ENCODE measurements at regions not wholly inside any gene's neighbourhood (a gene's known extent, or its start where the extent isn't known, plus 50 kb on each side); places are given as distances from the start of the nearest gene placed in this dataset.
A peak's percentile ranks its signal among the peaks of the same experiment; 100 is the strongest.

DNA sequence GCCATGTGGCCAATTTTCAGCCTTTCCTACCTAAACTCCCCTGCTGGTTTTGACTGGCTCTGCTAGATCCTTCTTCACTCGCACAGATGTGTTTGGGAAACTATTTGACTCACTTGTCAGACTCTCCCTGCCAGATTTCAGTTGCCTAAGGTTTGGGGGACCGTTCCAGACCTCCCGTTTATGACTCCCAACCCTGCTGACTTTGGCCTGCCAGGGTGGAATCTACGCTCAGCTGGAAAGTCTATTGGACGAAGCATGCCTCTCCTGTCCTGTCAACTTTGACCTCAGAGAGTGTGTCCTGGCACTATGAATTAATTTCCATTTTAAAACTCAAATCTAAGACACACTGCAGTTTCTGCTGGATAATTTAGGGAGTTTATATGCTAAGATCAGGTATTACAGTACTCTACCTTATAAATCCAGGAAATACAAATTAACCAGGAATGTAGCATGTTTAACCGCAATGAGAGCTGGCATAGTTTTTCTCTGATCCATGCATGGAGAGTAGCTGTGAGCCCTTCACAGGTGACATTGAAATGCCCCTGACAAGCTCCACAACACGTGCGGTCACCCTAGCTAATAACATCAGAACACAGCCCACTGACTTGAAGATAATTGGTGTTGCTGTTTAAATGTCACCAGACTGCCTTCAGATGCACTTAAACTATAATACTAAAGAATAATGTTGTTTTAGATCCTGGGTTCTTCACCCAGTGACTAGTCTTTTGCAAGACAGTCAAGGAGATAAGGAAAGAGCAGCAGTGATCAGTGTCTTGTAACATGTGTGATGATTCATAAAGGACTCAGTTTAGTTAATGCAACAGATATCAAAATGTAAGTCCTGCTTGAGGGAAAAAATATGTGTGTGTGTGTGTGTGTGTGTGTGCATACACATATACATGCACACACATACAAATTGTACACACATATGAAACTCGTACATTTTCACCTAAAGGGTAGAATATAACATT is 223.0 kb upstream of the MCTP2 start:
- DNase-seq (ENCODE audit: low spot score), result no peak

GRCh38 chr15:94004697-94005096 is 226.7 kb upstream of the MCTP2 start:
- no peak for DNase-seq (ENCODE audit: low spot score)

DNA sequence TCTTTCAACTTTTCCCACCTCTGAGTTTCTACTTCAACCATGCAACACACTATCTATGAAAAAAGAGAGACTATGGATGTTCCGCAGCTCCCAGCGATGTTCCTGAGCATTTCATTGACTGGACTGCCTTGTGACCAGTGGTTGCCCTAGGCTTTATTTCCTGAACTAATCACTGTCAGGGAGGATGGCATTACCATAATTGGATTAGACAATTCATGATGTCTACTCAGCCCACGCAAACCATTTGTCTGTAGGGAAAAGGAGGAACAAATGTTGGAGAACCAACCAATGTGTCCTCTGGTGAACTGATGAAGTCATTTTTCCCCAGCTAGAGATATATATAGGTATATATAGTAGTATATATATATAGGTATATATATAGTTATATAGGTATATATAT is 229.3 kb upstream of the MCTP2 start:
- no peak for DNase-seq (ENCODE audit: low spot score)

DNA sequence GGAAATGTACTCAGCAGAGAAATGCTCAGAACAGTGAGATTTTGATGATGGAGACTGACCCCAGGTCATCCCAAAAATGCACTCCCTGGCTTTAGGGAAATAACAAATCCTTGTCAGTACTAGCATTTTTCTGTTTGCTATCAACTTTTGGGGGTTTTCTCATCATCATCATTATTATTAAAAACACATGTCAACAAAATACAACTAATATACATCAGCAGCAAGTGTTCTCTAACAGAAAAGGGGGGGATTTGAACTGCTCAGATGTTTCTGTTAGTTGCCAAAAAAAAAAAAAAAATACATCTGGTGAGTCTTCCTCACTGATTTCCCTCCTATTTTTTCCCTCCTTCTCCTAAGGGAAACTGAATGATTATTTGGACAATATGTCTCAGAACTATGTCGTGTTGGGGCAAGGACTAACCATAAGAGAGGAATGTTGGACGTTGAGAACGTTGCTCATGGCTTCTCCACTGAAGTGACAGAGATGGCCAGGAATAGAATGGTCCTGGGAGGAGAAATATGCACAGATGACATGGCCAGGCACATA is 230.0 kb upstream of the MCTP2 start:
- DNase-seq (ENCODE audit: low spot score), result no peak

DNA sequence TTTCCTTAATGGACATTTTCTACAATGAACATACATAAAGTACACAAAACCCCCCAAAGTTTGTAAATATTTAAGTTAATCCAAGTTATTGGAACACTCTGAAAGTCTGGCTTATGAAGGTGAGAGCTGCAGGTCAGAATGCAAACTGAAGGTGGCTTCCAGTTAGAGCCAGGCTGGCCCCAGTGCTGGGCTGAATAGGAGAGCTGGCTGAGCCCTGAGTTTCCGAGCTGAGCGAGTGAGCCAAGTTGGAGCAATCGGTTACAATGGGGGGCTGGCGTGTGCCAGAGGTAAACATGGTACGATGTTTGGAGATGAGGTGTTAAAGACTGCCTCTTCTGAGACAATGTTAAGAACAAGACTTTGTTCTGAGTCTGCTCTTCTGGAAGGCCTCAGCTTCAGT is 230.8 kb upstream of the MCTP2 start:
- no peak for DNase-seq (ENCODE audit: low spot score)

DNA sequence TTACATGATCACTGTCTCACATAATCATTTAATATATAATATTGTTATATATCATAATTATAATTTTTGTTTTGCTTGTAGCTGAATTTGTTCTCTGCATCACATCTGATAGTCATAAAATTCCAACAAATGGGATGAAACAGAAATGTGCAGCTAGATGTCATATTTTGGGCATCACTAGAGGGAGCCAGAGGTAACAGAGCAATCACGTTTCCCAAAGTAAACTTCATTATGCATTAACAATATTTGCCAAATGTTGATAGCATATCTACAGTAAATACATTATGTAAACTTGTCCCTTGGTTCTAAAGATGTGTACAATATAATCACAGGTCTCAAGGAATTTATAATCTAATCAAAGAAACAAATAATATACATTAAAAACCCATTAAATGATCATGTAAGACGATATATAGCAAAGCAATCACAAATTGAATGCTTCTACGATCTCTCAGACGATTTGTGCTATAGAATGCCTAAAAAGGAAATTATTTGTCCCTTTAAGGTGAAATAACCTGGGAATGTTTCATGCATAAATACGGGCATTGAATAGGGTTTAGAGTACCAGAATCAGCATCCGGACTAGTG is 234.2 kb upstream of the MCTP2 start:
- DNase-seq (ENCODE audit: low spot score), result peak; percentile 23

GRCh38 chr15:93989440-93989998 is 241.8 kb upstream of the MCTP2 start:
- DNase-seq (ENCODE audit: low spot score), result no peak

DNA sequence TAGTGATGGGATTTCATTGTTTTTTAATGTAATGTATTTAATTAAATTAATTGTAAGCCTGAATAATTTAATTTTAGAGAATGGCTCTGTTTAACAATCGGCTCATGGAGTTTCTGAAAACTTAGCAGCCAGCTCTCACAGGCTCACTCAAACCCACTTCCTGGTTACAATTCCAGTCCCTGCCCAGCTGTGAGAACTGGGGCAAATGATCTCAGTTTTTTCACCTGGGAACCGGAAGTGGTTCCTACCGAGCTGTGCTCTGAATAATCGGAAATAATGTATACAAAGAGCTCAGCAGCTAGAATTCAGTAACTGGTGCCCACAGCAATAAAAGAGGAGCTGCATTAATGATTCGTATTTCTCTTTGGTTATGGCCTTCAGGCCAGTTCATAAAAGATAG is 244.3 kb upstream of the MCTP2 start:
- DNase-seq (ENCODE audit: low spot score), result no peak

GRCh38 chr15:93986400-93986984 is 244.9 kb upstream of the MCTP2 start:
- DNase-seq (ENCODE audit: low spot score), result no peak

DNA sequence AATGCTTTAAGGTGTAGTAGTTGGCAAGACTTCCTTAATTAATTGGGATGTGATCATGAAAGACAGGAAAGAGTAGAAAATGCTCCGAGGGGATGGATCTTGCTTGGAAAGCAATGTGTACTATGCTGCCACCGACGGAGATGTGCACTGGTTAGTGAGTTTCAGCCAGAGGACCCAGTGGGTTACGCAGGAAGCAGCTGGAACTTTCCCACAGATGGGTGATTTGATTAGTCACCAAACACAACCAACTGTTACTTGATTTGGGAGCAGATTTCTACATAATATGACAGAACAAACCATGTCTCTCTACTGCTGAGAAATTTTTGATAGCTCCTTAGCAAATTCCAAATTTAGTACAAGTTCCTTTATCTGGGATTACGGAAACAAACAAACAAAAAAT is 245.4 kb upstream of the MCTP2 start:
- DNase-seq (ENCODE audit: low spot score), result peak; percentile 32

DNA sequence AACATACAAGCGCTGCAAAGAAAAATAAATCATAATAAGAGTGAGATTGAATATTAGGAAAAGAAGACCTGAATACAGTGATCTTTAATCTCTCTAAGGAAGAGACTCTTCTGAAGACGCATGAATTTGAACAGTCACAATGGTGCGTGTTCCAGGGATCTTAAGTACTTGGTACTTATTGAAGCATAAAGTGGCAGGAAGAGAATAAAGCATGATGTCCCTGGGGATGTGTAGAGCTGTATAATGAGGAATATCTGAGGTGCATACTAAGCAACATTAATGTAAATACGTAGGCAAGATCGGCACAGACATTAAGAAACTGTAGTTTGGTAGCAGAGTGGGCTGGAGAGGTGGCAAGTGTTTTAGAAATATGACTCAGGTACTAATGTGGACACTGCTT is 246.2 kb upstream of the MCTP2 start:
- no peak for DNase-seq (ENCODE audit: low spot score)

GRCh38 chr15:93983526-93983925 is 247.8 kb upstream of the MCTP2 start:
- DNase-seq (ENCODE audit: low spot score), result no peak

DNA sequence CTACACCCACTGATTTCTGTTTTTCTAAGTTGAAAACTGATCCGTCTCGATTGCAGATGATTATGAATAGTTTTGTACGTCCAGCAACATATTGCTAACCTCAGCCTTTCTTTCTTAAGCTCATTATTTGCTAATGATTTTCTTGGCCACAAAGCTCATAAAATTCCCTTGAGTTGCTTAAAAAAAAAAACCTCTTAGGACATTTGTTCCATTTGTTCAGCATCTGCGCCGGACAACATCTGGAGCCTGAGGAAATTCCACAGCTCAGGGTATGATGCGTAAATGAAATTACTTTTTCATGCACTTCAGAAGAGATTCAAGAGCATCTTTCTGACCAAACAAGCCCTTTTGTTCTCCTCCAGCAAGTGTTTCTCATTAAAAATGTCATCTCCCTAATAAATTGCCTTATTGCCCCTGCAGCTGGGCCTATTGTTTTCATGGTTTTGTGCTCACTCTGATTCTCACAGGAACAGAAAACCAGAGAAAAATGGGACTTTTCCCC is 249.1 kb upstream of the MCTP2 start:
- DNase-seq (ENCODE audit: low spot score), result peak; percentile 16

DNA sequence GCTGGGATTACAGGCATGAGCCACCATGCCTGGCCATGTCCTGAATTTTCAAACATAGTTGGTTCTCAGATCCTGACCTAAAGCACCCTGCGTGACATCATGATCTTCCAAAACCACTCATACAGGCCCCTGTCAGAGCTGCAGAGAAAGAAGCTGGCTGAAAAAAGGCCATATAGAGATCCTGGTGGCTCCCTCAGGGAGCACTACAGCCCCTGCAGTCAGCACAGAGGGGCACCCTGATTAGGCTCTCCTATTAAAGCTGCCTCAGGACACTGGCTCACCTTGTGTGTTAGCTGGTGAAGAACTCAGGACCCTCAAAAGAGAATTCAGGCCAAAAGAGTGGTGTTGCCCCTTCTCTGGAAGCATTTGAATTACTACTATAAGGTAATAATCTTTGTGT is 249.7 kb upstream of the MCTP2 start:
- DNase-seq (ENCODE audit: low spot score), result no peak

DNA sequence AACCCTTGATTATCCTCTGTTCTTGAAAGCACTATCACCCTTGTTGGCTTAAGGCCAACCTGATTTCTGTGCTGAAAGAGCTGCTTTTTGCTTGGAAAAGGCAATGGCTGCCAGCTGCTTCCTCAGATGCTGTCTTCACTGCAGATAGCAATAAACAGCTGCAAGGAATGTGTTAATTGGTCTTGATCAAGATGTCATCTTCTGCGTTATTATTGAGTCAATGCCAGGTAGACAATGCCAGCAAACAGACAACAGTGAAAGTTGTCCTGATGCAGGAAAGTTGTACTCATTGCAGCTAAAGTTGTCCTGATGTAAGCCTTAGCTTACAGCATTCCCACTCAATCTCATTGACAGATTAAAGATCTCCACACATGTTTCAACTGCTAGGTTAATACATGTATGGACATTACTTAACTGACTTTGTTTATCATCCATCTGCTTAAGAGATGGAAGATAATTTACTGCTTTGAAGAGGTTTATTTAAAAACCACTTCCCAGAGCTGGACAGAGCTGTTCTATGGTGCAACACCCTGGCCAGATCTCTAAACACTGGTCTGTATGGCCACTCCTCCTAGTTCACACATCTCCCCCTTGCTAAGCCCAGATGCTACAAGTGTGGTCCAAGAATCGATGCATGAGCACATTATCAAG is 251.0 kb upstream of the MCTP2 start:
- DNase-seq (ENCODE audit: low spot score), result peak; percentile 29

DNA sequence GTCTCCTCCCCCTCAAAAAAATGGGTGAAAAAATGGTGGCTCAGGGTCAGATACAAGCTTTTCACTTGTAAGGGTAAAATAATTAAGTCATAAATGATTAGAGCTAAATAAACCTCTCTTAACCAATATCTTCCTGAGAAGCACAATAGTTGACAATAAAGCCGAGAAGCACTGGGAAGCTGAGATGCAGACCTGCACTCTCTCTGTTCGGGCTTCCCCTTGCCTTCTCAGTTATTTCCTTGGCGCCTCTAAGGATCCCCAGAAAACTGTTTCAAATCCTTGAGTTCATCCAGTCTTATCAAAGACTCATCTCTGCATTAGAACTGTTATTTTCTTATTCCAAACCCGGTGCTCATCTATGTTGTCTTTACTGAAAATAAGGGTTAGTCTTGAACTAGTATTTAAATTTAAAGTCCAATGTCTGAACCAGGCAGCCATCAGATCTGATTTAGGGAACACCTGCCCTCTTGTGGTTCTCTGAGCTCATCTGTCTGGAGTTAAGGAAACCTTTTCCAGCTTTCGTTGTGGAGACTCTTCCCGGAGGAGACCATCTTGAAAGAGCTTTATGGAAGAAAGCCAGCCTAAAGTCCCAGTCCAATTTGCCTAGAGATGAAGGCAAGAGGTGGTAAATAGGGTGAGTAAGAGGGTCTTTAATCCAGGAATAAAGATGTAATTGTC is 256.4 kb upstream of the MCTP2 start:
- DNase-seq (ENCODE audit: low spot score), result peak; percentile 53

DNA sequence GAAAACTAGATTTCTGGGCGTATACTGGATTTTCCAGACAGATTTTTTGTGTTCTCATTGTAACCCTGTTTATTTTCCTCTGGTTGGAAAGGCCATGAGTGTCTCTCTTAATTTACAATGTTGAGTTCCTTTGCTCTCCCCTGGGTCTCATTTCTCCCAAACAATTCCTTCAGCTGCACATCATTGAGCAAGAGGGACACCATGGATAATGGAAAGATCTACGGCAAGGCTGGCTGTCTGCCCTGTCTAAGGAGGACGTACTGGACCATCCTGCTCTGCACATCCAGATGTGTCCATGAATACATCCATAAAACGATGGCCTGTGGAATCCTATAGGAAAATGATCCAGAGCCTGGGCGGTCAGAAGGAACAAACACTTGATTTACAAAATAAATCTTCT is 258.1 kb upstream of the MCTP2 start:
- no peak for DNase-seq (ENCODE audit: low spot score)

DNA sequence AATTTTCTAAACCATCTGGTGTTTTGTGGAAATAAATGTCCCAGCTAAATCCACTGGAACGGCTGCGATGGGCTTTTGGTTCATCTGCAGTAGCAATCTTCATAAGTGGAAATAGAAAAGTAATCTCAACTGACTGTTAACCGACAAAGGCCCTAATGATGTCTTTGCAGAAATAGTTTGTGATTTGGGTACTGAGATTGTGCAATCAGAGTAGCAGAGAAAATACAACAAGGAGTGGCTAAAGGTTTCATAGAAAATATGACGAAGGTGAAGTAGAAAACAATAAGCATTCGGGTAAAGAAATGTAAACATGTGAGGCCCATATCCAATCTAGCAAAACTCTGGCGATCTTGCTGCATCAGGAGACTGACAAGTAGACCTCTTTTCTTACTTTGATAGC is 262.6 kb upstream of the MCTP2 start:
- DNase-seq (ENCODE audit: low spot score), result no peak

GRCh38 chr15:93965304-93965908 is 266.0 kb upstream of the MCTP2 start:
- DNase-seq (ENCODE audit: low spot score), result no peak

GRCh38 chr15:93954985-93955571 is 276.3 kb upstream of the MCTP2 start:
- DNase-seq (ENCODE audit: low spot score), result no peak
